ENCODE measurements at regions not wholly inside any gene's neighbourhood (a gene's known extent, or its start where the extent isn't known, plus 50 kb on each side); places are given as distances from the start of the nearest gene placed in this dataset.

DNA sequence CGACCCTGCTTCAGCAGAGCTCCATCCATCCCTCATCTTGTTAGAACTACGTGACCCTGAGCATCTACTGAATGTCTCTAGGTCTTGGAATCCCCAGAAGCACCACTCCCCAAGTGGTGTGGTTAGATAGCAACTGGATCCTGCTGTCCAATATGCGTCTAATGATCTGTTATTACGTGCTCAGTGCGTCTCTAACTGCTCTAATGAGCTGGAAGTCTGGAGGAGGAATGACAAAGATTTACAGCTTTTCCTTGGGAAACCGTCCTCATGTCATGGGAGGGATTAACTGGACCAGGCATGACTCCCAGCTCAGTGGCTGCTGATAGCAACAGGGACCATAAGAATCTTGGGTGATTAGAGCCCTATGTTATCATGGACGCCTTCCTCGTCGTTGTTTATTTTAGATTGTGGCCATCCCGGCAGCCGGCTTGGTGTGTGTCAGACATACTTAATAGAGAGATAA, 150.9 kb downstream of the HS3ST3B1 start:
- no peak overlapping the region for H3K27ac ChIP-seq (ENCODE audit: low read depth, low read length)
- H3K36me3 ChIP-seq (ENCODE audit: control insufficient read depth in 1 of 2, insufficient read depth in 2 of 2, low read length in 2 of 2): no peaks in the 10 kb centered on the region
- no peaks in the 10 kb centered on the region for H3K9me3 ChIP-seq (ENCODE audit: control insufficient read depth in 1 of 2, low read length in 2 of 2)
- H3K4me1 ChIP-seq (ENCODE audit: control insufficient read depth in 1 of 2, insufficient read depth in 2 of 2, low read length in 2 of 2): no peaks in the 10 kb centered on the region
- H3K27me3 ChIP-seq (ENCODE audit: control insufficient read depth in 1 of 2, insufficient read depth in 2 of 2, low read length in 2 of 2): no peaks in the 10 kb centered on the region
- H3K4me3 ChIP-seq (ENCODE audit: low read depth in 1 of 2, low read length in 2 of 2): no peak overlapping the region
- H3K9ac ChIP-seq (ENCODE audit: low read depth in 1 of 2, low read length in 2 of 2): no peak overlapping the region

DNA sequence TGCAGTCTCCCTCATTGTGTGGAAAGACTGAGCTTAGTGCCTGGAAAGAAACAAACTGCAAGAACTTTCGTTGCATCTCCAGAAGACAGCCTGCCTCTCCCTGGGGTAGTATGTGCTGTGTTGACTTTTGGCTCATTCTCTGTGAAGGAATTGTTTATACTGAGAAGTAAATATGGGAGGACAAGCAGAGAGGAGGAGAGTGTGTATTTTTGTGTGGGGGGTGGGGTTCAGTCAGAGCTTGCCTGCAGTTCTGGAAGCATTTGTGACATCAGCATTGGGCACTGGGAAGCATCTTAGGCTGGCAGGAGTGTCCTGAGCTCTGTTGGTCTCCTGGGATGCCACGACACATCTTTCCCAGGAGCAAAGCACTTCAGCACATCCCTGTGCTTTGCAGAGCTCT, 147.9 kb downstream of the HS3ST3B1 start:
- Histone ChIP-seq H3K36me3 (ENCODE audit: control insufficient read depth in 1 of 2, insufficient read depth in 2 of 2, low read length in 2 of 2) (no peaks in the 10 kb centered on the region), H3K4me3 (ENCODE audit: low read depth in 1 of 2, low read length in 2 of 2) (no peak overlapping the region), H3K9me3 (ENCODE audit: control insufficient read depth in 1 of 2, low read length in 2 of 2) (no peaks in the 10 kb centered on the region), H3K27me3 (ENCODE audit: control insufficient read depth in 1 of 2, insufficient read depth in 2 of 2, low read length in 2 of 2) (no peaks in the 10 kb centered on the region), H3K27ac (ENCODE audit: low read depth, low read length) (no peak overlapping the region), H3K9ac (ENCODE audit: low read depth in 1 of 2, low read length in 2 of 2) (no peak overlapping the region), H3K4me1 (ENCODE audit: control insufficient read depth in 1 of 2, insufficient read depth in 2 of 2, low read length in 2 of 2) (no peaks in the 10 kb centered on the region)

GRCh38 chr17:14446825-14447224, 145.9 kb downstream of the HS3ST3B1 start:
- H3K36me3 ChIP-seq (ENCODE audit: control insufficient read depth in 1 of 2, insufficient read depth in 2 of 2, low read length in 2 of 2): no peaks in the 10 kb centered on the region
- H3K4me1 ChIP-seq (ENCODE audit: control insufficient read depth in 1 of 2, insufficient read depth in 2 of 2, low read length in 2 of 2): no peaks in the 10 kb centered on the region
- H3K27ac ChIP-seq (ENCODE audit: low read depth, low read length): no peak overlapping the region
- H3K4me3 ChIP-seq (ENCODE audit: low read depth in 1 of 2, low read length in 2 of 2): no peak overlapping the region
- no peaks in the 10 kb centered on the region for H3K9me3 ChIP-seq (ENCODE audit: control insufficient read depth in 1 of 2, low read length in 2 of 2)
- no peak overlapping the region for H3K9ac ChIP-seq (ENCODE audit: low read depth in 1 of 2, low read length in 2 of 2)
- H3K27me3 ChIP-seq (ENCODE audit: control insufficient read depth in 1 of 2, insufficient read depth in 2 of 2, low read length in 2 of 2): no peaks in the 10 kb centered on the region

DNA sequence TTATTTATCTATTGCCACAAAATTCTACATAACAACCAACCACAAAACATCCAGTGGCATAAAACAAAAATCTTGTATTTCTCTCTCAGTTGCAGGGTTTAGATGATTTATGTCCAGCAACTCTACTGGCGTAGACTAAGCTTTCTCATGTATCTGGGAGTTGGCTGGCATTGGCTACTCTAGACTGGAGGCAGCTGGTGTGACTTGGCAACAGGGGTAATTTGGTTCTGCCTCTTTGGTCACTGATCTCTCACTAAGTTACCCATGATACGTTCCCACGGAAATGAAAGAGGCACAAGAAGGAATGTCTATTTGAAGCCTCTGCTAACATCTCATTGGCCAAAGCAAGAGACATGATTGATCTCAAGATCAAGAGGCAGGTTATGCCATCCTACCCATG, 144.0 kb downstream of the HS3ST3B1 start:
- no peak overlapping the region for H3K27ac ChIP-seq (ENCODE audit: low read depth, low read length)
- H3K9me3 ChIP-seq (ENCODE audit: control insufficient read depth in 1 of 2, low read length in 2 of 2): no peaks in the 10 kb centered on the region
- no peaks in the 10 kb centered on the region for H3K4me1 ChIP-seq (ENCODE audit: control insufficient read depth in 1 of 2, insufficient read depth in 2 of 2, low read length in 2 of 2)
- H3K9ac ChIP-seq (ENCODE audit: low read depth in 1 of 2, low read length in 2 of 2): no peak overlapping the region
- no peaks in the 10 kb centered on the region for H3K36me3 ChIP-seq (ENCODE audit: control insufficient read depth in 1 of 2, insufficient read depth in 2 of 2, low read length in 2 of 2)
- no peak overlapping the region for H3K4me3 ChIP-seq (ENCODE audit: low read depth in 1 of 2, low read length in 2 of 2)
- H3K27me3 ChIP-seq (ENCODE audit: control insufficient read depth in 1 of 2, insufficient read depth in 2 of 2, low read length in 2 of 2): no peaks in the 10 kb centered on the region

DNA sequence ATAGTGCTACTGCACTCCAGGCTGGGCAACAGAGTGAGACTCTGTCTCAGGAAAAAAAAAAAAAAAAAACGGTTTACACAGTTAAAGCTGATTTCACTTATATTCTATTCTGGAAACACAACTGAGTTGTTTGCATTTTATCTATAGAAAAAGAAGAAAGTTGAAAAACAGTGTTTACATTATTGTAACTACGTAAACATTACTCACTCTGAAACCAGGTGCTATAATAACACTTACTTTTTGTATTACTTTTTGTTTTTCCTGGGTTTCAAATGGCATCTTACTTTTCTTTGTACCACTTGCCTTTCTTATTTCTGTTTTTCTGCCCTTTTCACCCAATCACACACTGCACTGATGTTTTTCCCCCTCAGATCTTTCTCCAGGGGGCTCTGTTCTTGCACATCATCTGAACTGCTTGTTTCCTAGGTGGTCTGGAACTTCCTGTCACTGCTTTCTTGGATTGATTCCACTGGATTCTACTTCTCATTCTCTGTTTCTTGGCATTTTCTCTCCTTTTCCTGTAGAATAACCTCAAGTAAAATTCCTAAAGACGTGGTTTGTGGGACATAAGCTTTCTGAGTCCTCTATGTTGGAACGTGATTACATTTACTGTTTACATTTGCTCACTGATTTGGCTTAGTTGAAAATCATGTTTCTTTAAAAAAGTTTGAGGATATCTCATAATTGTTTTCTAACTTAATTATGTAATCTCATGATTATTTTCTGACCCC, 142.1 kb downstream of the HS3ST3B1 start:
- no peaks in the 10 kb centered on the region for H3K27me3 ChIP-seq (ENCODE audit: control insufficient read depth in 1 of 2, insufficient read depth in 2 of 2, low read length in 2 of 2)
- no peaks in the 10 kb centered on the region for H3K36me3 ChIP-seq (ENCODE audit: control insufficient read depth in 1 of 2, insufficient read depth in 2 of 2, low read length in 2 of 2)
- H3K27ac ChIP-seq (ENCODE audit: low read depth, low read length): no peak overlapping the region
- no peaks in the 10 kb centered on the region for H3K4me1 ChIP-seq (ENCODE audit: control insufficient read depth in 1 of 2, insufficient read depth in 2 of 2, low read length in 2 of 2)
- no peak overlapping the region for H3K9ac ChIP-seq (ENCODE audit: low read depth in 1 of 2, low read length in 2 of 2)
- H3K4me3 ChIP-seq (ENCODE audit: low read depth in 1 of 2, low read length in 2 of 2): no peak overlapping the region
- H3K9me3 ChIP-seq (ENCODE audit: control insufficient read depth in 1 of 2, low read length in 2 of 2): no peaks in the 10 kb centered on the region

- H3K9me3 ChIP-seq (ENCODE audit: control insufficient read depth in 1 of 2, low read length in 2 of 2): no peaks in the 10 kb centered on the region
- H3K4me1 ChIP-seq (ENCODE audit: control insufficient read depth in 1 of 2, insufficient read depth in 2 of 2, low read length in 2 of 2): no peaks in the 10 kb centered on the region
- H3K27me3 ChIP-seq (ENCODE audit: control insufficient read depth in 1 of 2, insufficient read depth in 2 of 2, low read length in 2 of 2): no peaks in the 10 kb centered on the region
- H3K4me3 ChIP-seq (ENCODE audit: low read depth in 1 of 2, low read length in 2 of 2): no peak overlapping the region
- H3K36me3 ChIP-seq (ENCODE audit: control insufficient read depth in 1 of 2, insufficient read depth in 2 of 2, low read length in 2 of 2): no peaks in the 10 kb centered on the region
- H3K27ac ChIP-seq (ENCODE audit: low read depth, low read length): no peak overlapping the region
- H3K9ac ChIP-seq (ENCODE audit: low read depth in 1 of 2, low read length in 2 of 2): no peak overlapping the region
These were observed 136.3 kb downstream of the HS3ST3B1 start for GRCh38 chr17:14437176-14437575.

GRCh38 chr17:14436266-14436665, 135.4 kb downstream of the HS3ST3B1 start:
- no peak overlapping the region for H3K27ac ChIP-seq (ENCODE audit: low read depth, low read length)

GRCh38 chr17:14434506-14434905, 133.6 kb downstream of the HS3ST3B1 start:
- Histone ChIP-seq H3K27ac (ENCODE audit: low read depth, low read length) (no peak overlapping the region), H3K27me3 (ENCODE audit: control insufficient read depth in 1 of 2, insufficient read depth in 2 of 2, low read length in 2 of 2) (no peaks in the 10 kb centered on the region), H3K4me3 (ENCODE audit: low read depth in 1 of 2, low read length in 2 of 2) (no peak overlapping the region), H3K9ac (ENCODE audit: low read depth in 1 of 2, low read length in 2 of 2) (no peak overlapping the region), H3K9me3 (ENCODE audit: control insufficient read depth in 1 of 2, low read length in 2 of 2) (no peaks in the 10 kb centered on the region), H3K36me3 (ENCODE audit: control insufficient read depth in 1 of 2, insufficient read depth in 2 of 2, low read length in 2 of 2) (no peaks in the 10 kb centered on the region), H3K4me1 (ENCODE audit: control insufficient read depth in 1 of 2, insufficient read depth in 2 of 2, low read length in 2 of 2) (no peaks in the 10 kb centered on the region)

More at GRCh38 chr17:14436266-14436665, 135.4 kb downstream of the HS3ST3B1 start:
- H3K4me3 ChIP-seq (ENCODE audit: low read depth in 1 of 2, low read length in 2 of 2): no peak overlapping the region
- no peak overlapping the region for H3K9ac ChIP-seq (ENCODE audit: low read depth in 1 of 2, low read length in 2 of 2)
- no peaks in the 10 kb centered on the region for H3K27me3 ChIP-seq (ENCODE audit: control insufficient read depth in 1 of 2, insufficient read depth in 2 of 2, low read length in 2 of 2)
- H3K9me3 ChIP-seq (ENCODE audit: control insufficient read depth in 1 of 2, low read length in 2 of 2): no peaks in the 10 kb centered on the region
- no peaks in the 10 kb centered on the region for H3K4me1 ChIP-seq (ENCODE audit: control insufficient read depth in 1 of 2, insufficient read depth in 2 of 2, low read length in 2 of 2)
- H3K36me3 ChIP-seq (ENCODE audit: control insufficient read depth in 1 of 2, insufficient read depth in 2 of 2, low read length in 2 of 2): no peaks in the 10 kb centered on the region

GRCh38 chr17:14432079-14432478, 131.2 kb downstream of the HS3ST3B1 start:
- no peaks in the 10 kb centered on the region for H3K36me3 ChIP-seq (ENCODE audit: control insufficient read depth in 1 of 2, insufficient read depth in 2 of 2, low read length in 2 of 2)
- peaks cover 0 to 5% of the 10 kb centered on the region in 2 donors for H3K4me1 ChIP-seq (ENCODE audit: control insufficient read depth in 1 of 2, insufficient read depth in 2 of 2, low read length in 2 of 2)
- H3K9ac ChIP-seq (ENCODE audit: low read depth in 1 of 2, low read length in 2 of 2): no peak overlapping the region
- no peak overlapping the region for H3K4me3 ChIP-seq (ENCODE audit: low read depth in 1 of 2, low read length in 2 of 2)
- H3K9me3 ChIP-seq (ENCODE audit: control insufficient read depth in 1 of 2, low read length in 2 of 2): no peaks in the 10 kb centered on the region
- no peaks in the 10 kb centered on the region for H3K27me3 ChIP-seq (ENCODE audit: control insufficient read depth in 1 of 2, insufficient read depth in 2 of 2, low read length in 2 of 2)
- H3K27ac ChIP-seq (ENCODE audit: low read depth, low read length): no peak overlapping the region

- H3K27me3 ChIP-seq (ENCODE audit: control insufficient read depth in 1 of 2, insufficient read depth in 2 of 2, low read length in 2 of 2): no peaks in the 10 kb centered on the region
- no peaks in the 10 kb centered on the region for H3K9me3 ChIP-seq (ENCODE audit: control insufficient read depth in 1 of 2, low read length in 2 of 2)
- no peak overlapping the region for H3K27ac ChIP-seq (ENCODE audit: low read depth, low read length)
- no peak overlapping the region for H3K4me3 ChIP-seq (ENCODE audit: low read depth in 1 of 2, low read length in 2 of 2)
- H3K4me1 ChIP-seq (ENCODE audit: control insufficient read depth in 1 of 2, insufficient read depth in 2 of 2, low read length in 2 of 2): peaks cover 0 to 5% of the 10 kb centered on the region in 2 donors
- no peak overlapping the region for H3K9ac ChIP-seq (ENCODE audit: low read depth in 1 of 2, low read length in 2 of 2)
- no peaks in the 10 kb centered on the region for H3K36me3 ChIP-seq (ENCODE audit: control insufficient read depth in 1 of 2, insufficient read depth in 2 of 2, low read length in 2 of 2)
These were observed 128.2 kb downstream of the HS3ST3B1 start for GRCh38 chr17:14429084-14429483.
